GM23338 (cell line): ENCODE measurements at regions not wholly inside any gene's neighbourhood (a gene's known extent, or its start where the extent isn't known, plus 50 kb on each side); places are given as distances from the start of the nearest gene placed in this dataset.

Experiments
- EZH2 ChIP-seq: fragments of 200-600 bp; sonication (generic); IDR thresholded peaks from one replicate; pipeline ENCODE4 v1.8.0; 2017; ENCODE audit warnings: antibody characterized with exemption, mild to moderate bottlenecking, low read depth; ENCODE audit not compliant: unreplicated experiment
- EZH2phosphoT487 ChIP-seq: fragments of 200-600 bp; sonication (generic); IDR thresholded peaks from one replicate; pipeline ENCODE4 v1.8.1; 2018; ENCODE audit warnings: antibody characterized with exemption; ENCODE audit not compliant: unreplicated experiment
- JUNB ChIP-seq: IDR thresholded peaks from one replicate; pipeline ENCODE4 v1.6.1; 2016; ENCODE audit warnings: antibody characterized with exemption; ENCODE audit not compliant: unreplicated experiment
- NANOG ChIP-seq: IDR thresholded peaks from 2 replicates; pipeline ENCODE4 v1.6.1; 2016; ENCODE audit warnings: antibody characterized with exemption, borderline replicate concordance
- POLR2AphosphoS5 ChIP-seq: IDR thresholded peaks from 2 replicates; pipeline ENCODE4 v1.6.1; 2016; ENCODE audit warnings: antibody characterized with exemption, low read depth
- ZNF114 ChIP-seq: fragments of 250-450 bp; sonication (Bioruptor Pico); IDR thresholded peaks from 2 replicates; pipeline ENCODE4 v1.5.0; 2020; ENCODE audit warnings: mild to moderate bottlenecking, moderate library complexity
- TF ChIP-seq, protein P1 (sequence below): IDR thresholded peaks from one replicate; pipeline ENCODE4 v1.6.1; 2018; ENCODE audit warnings: antibody characterized with exemption; ENCODE audit not compliant: unreplicated experiment
- TF ChIP-seq, protein P2 (sequence below), 2 experiments: fragments of 200-600 bp in 1 of 2; sonication (generic) in 1 of 2; conservative IDR thresholded peaks; 2 replicates each; pipeline versions ENCODE4 v1.5.1 to v1.6.1; 2016 to 2017; ENCODE audit warnings: antibody characterized with exemption in 2 of 2, low read depth in 2 of 2, mild to moderate bottlenecking in 2 of 2, moderate library complexity in 1 of 2

DNA sequence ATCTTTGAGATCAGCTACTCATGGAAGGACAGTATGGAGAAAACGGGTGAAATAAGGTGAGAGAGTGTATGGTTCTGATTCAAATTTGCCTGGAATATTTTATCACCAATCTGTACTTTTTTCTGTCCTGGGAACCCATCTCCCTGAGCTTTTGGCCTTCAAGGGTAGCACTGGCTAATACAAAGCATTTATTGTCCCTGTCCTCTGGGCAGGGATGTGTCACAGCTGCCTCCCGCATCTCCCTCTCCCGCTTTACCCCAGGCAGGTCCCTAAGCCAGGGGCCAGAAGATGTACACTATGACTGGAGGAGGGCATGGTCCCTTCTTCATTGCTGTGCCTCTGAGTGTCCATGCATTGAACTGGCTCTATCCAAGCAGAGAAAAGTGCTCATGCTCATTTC is 201.7 kb upstream of the CHRNA7 start:
- TF ChIP-seq, protein P1, sequence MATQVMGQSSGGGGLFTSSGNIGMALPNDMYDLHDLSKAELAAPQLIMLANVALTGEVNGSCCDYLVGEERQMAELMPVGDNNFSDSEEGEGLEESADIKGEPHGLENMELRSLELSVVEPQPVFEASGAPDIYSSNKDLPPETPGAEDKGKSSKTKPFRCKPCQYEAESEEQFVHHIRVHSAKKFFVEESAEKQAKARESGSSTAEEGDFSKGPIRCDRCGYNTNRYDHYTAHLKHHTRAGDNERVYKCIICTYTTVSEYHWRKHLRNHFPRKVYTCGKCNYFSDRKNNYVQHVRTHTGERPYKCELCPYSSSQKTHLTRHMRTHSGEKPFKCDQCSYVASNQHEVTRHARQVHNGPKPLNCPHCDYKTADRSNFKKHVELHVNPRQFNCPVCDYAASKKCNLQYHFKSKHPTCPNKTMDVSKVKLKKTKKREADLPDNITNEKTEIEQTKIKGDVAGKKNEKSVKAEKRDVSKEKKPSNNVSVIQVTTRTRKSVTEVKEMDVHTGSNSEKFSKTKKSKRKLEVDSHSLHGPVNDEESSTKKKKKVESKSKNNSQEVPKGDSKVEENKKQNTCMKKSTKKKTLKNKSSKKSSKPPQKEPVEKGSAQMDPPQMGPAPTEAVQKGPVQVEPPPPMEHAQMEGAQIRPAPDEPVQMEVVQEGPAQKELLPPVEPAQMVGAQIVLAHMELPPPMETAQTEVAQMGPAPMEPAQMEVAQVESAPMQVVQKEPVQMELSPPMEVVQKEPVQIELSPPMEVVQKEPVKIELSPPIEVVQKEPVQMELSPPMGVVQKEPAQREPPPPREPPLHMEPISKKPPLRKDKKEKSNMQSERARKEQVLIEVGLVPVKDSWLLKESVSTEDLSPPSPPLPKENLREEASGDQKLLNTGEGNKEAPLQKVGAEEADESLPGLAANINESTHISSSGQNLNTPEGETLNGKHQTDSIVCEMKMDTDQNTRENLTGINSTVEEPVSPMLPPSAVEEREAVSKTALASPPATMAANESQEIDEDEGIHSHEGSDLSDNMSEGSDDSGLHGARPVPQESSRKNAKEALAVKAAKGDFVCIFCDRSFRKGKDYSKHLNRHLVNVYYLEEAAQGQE: no peak
- TF ChIP-seq EZH2 (no peak), JUNB (no peak), POLR2AphosphoS5 (no peak), EZH2phosphoT487 (no peak), ZNF114 (no peak), NANOG (no peak)
- TF ChIP-seq, protein P2, sequence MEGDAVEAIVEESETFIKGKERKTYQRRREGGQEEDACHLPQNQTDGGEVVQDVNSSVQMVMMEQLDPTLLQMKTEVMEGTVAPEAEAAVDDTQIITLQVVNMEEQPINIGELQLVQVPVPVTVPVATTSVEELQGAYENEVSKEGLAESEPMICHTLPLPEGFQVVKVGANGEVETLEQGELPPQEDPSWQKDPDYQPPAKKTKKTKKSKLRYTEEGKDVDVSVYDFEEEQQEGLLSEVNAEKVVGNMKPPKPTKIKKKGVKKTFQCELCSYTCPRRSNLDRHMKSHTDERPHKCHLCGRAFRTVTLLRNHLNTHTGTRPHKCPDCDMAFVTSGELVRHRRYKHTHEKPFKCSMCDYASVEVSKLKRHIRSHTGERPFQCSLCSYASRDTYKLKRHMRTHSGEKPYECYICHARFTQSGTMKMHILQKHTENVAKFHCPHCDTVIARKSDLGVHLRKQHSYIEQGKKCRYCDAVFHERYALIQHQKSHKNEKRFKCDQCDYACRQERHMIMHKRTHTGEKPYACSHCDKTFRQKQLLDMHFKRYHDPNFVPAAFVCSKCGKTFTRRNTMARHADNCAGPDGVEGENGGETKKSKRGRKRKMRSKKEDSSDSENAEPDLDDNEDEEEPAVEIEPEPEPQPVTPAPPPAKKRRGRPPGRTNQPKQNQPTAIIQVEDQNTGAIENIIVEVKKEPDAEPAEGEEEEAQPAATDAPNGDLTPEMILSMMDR (conservative IDR thresholded peaks at IDR 0.05; ENCODE audit: low read depth in 2 of 2): no peak
